ENCODE measurements at regions not wholly inside any gene's neighbourhood (a gene's known extent, or its start where the extent isn't known, plus 50 kb on each side); places are given as distances from the start of the nearest gene placed in this dataset.
A peak's percentile ranks its signal among the peaks of the same experiment; 100 is the strongest.

- no peak for DNase-seq
These were observed 119.7 kb upstream of the PJA2 start for GRCh38 chr5:109529520-109529919.

- DNase-seq: no peak
These were observed 114.8 kb upstream of the PJA2 start for GRCh38 chr5:109524555-109524954.

- no peak for DNase-seq
These were observed 114.3 kb upstream of the PJA2 start for GRCh38 chr5:109524026-109524425.

DNA sequence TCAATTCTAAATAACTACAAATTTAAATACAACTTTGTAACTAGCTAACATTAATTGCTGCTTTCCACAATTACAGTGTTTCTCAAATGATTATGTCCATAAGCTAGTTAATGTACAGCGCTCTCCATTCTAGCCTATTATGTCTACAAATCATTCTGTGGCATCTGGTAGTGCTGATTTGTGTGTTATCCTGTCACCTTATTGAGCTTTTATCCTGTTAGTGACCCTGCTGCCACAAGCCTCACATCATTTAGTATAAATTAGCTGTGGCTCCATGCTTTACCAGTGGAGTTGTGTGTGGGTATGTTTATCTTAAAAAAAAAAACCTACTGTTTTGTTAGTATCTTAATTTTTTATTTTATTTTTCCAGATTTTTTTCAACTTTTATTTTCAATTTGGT is 112.6 kb upstream of the PJA2 start:
- DNase-seq: no peak

DNA sequence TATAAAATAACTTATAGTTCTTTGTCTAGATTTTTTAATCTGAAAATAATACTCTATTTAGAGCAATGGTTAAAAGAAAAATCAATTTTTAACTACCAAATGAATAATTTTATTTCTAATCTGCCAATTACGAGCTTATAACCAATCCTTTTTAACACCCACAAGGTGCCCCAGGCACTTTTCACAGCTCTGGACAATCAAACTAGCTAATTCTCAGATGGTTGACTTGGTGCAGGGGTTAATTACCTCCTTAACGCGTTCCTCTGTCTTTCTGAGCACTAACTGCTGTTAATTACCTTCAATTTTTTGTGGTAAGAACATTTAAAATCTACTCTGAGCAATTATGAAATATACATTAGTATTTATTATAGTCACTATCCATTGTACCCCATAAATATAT is 109.6 kb upstream of the PJA2 start:
- DNase-seq: no peak

DNA sequence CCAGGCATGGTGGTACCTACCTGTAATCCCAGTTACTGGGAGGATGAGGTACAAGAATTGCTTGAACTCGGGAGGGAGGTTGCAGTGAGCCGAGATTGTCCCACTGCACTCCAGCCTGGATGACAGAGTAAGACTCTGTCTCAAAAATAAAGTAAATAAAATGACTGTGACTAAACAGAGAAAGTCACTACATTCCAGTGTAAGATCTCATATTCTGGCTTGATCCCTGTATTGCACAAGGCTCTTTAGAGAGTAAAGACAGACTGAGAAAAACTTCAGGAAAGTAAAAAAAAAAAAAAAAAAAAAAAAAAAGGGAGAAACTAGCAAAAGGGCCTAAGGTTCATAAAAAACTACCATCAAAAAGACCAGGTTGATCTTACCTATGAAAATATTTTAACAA is 106.6 kb upstream of the PJA2 start:
- DNase-seq: no peak

DNA sequence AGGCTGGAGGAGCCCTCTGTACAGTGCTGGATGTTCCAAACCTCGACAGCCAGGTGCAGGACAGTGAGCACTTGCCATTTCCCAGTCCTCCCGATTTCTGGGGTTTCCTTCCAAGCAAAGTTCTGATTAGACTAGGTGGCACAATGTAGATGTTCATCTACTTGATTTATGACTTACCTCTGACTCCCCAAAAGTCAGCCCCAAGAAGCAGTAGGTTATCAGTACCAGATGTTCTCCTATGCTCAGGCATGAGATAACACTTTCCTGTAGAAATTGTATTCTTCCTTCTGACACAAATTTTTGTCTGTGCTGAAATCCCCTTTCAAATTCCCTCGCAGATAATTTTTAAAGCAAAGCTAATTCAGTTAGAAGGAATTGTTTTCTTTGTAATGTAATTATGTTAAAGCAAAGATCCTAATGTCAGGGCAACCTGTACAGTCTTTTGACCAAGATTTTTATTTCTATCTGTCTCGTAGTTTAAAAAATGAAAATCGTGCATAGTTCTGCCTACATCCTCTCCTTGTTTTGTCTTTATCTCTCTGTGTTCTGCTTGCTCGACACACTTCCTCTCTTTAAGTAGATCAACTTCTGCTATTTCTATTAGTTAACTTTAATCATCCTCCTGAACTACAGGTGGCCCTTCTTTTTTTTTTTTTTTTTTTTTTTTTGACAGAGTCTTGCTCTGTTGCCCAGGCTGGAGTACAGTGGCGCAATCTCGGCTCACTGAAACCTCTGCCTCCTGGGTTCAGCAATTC is 102.4 kb upstream of the PJA2 start:
- DNase-seq: no peak

GRCh38 chr5:109506556-109506955 is 96.8 kb upstream of the PJA2 start:
- no peak for DNase-seq

- no peak for DNase-seq
These were observed 86.3 kb upstream of the PJA2 start for GRCh38 chr5:109496112-109496511.

DNA sequence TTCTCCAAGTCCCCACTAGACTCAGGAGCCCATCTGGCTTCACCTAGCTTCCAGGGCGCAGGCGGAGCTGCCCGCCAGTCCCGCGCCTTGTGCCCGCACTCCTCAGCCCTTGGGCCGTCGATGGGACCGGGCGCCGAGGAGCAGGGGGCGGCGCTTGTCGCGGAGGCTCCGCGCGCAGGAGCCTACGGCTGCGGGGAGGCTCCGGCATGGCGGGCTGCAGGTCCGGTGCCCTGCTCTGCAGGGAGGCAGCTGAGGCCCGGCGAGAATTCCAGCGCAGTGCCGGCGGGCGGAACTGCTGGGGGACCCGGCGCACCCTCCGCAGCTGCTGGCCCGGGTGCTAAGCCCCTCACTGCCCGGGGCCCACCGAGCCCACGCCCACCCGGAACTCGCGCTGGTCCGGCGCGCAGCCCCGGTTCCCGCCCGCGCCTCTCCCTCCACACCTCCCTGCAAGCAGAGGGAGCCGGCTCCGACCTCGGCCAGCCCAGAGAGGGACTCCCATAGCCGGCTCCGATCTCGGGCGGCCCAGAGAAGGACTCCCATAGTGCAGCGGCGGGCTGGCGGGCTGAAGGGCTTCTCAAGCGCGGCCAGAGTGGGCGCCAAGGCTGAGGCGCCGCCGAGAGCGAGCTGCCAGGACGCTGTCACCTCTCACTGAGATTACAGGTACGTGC is 78.1 kb upstream of the PJA2 start:
- DNase-seq: no peak

DNA sequence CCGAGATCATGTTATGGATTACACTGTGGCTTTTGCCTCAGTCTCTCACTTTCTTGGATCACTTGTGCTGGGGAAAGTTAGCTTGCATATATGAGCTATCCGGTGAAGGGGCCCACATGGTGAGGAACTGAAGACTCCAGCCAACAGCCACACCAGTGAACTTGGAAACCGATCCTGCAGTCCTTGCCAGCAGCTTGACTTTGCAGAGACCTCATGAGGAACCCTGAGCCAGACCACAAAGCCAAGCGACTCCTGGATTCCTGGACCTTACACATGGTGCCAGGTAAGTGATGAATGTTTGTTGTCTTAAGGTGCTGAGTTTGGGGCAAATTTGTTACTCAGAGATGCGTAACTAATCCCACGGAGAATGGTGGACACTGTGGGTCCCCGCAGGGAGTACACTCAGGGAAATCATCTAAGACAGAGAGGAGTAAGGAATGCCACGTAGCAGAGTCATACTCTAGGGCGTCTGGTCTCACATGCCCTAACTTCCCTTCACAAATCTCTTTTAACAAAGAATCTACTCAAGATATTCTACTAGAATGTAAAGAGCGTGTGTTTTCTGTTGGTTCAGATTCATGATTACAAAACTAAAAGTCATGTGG is 76.5 kb upstream of the PJA2 start:
- no peak for DNase-seq

DNA sequence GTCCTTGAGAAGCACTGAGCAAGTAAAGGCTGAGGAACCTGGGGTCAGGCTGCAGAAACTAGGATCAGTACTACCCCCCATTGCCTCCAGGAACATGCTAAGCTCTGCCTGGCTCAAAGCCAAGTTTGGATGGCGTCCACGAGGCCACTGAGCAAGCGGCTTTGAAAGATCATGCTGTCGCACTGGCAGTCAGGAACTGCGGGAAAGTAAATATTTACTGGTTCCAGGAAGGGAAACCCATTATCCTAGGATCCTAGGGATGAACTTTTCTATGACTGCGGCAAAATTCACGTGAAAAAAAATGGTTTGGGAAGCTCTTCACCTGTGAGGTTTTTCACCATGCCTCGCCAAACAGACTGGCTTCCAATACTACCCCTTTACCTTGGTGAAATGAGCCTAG is 75.3 kb upstream of the PJA2 start:
- DNase-seq: no peak

- no peak for DNase-seq
These were observed 74.8 kb upstream of the PJA2 start for GRCh38 chr5:109484597-109484996.

DNA sequence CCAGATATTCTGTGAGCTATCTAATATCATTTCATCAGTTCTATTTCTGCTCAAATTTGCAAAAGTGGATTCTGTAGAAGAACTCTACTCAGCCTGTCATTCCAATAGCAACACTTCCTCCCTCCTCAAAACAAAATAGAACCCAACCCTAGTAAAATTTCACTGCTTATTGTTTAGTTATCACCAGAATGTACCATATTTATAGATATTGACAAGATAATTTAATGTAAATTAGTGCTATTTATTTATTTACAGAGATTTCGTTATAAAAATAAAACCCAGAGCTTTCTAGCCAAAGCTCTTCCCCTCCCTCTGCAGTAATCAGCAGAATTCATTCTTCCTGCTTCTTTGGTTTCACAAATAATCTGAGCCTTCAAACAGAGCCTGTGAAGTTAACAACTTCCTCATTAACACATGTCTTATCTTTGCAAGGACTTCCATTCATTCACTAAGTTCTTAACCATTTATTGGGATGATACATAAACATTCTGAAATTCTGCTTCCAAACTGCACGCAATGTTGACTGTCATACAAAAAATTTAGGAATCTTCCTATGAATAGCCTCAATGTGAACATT is 73.7 kb upstream of the PJA2 start:
- no peak for DNase-seq

- no peak for DNase-seq
These were observed 73.0 kb upstream of the PJA2 start for GRCh38 chr5:109482748-109483147.

- no peak for DNase-seq
These were observed 69.6 kb upstream of the PJA2 start for GRCh38 chr5:109479260-109479860.

- no peak for DNase-seq
These were observed 69.1 kb upstream of the PJA2 start for GRCh38 chr5:109478830-109479229.

DNA sequence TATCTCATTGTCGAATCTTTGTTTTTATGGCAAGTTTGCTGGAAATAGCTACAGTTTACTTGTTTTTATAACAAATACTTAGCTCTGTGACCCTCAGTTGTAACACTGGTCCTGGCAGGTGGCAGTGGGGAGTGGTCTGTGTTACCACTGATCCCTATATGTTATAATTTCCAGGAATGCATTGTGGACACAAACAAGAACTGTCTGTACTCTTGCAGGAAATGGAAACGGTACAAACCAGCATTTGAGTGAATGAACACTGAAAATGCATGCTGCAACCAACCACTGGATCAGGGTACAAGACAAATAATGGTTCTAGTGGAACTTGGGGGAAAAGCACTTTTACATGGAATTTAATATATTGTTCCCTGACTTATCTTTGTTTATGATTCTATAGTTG is 66.5 kb upstream of the PJA2 start:
- DNase-seq: no peak

DNA sequence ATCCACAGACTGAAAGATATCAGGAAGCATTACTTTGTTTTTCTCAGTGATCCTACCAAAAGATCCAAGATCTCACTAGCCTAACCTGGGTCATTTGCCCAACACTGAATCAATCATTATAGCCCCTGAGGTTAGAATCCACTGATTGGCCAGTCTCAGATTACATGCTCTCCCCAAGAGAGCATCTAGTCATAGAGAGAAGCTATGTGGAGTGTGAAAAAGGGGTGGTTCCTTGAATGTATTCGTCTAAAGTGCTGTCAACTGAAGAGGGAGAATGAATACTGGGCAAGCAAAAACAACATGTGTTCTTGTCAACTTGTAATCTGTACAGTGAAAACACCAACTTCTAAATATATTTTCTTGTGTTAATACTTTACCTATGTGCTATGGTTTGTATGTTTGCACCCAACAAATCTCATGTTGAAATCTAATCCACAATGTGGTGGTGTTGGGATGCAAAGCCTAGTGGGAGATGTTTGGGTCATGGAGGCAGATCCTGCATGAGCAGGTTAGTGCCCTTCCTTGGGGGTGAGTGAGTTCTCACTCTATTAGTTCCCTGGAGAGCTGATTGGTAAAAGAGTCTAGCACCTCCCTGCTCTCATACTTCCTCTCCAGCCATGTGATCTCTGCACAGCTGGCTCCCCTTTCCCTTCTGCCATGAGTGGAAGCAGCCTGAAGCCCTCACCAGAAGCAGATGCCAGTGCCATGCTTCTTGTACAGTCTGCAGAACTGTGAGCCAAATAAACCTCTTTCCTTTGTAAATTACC is 60.3 kb upstream of the PJA2 start:
- DNase-seq: no peak

DNA sequence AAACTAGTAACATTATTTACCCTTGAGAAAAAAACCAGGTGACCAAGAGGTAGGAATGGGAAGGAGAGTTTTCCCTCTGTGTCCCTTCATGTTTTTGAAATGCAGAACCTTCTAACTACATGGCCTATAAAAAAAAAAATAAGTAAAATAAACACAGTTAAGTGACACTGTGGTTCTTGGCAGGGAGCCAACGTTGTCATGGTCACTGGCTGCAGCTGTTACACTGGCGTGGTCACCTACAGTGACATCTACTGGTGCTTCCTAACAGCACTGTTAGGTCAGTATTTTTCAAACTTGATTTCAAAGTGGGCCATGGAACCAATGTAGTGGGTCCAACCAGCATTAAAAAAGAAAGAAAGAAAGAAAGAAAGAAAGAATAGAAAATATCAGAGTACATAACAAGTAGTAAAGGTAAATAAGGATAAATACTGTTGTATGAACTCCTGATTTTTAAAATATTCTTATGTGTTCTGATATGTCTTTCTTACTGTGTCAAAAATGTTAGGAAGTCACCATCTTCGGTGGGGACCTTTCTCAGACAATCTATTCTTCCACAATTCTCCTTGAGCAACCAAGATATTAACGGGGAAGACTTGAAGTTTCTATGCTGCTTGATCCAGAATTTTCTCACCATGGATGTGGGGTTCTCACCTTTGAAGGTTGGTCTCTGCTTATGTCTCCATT is 59.1 kb upstream of the PJA2 start:
- peak; percentile 63 for DNase-seq

- no peak for DNase-seq
These were observed 58.5 kb upstream of the PJA2 start for GRCh38 chr5:109468288-109468676.

- no peak for DNase-seq
These were observed 57.3 kb upstream of the PJA2 start for GRCh38 chr5:109467058-109467457.
